ENCODE measurements at regions not wholly inside any gene's neighbourhood (a gene's known extent, or its start where the extent isn't known, plus 50 kb on each side); places are given as distances from the start of the nearest gene placed in this dataset.

DNA sequence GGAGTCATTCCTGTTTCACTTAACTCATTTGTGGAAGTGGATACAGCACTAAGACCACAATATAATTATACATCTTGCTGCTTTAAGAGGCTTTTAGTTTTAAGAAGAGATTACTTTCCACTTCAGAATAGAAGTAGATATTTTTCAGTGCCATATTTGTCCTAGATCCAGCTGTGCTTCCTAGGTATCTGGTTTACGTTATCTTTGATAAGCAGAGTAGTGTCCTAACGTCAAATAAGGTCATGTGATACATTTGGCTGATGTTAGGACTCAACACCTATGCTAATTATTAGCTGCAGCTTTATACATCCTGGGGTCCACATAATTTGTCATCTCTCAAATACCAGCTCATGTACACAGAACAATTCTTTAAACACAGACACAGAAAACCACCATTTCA is 196.2 kb upstream of the SMIM30 start:
- TF ChIP-seq, protein P1, sequence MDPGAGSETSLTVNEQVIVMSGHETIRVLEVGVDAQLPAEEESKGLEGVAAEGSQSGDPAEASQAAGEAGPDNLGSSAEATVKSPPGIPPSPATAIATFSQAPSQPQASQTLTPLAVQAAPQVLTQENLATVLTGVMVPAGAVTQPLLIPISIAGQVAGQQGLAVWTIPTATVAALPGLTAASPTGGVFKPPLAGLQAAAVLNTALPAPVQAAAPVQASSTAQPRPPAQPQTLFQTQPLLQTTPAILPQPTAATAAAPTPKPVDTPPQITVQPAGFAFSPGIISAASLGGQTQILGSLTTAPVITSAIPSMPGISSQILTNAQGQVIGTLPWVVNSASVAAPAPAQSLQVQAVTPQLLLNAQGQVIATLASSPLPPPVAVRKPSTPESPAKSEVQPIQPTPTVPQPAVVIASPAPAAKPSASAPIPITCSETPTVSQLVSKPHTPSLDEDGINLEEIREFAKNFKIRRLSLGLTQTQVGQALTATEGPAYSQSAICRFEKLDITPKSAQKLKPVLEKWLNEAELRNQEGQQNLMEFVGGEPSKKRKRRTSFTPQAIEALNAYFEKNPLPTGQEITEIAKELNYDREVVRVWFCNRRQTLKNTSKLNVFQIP (CRISPR knock-in tag; IDR thresholded peaks at IDR 0.05; ENCODE audit: borderline replicate concordance, low read depth): no peak
- TF ChIP-seq ZNF70 (CRISPR knock-in tag; IDR thresholded peaks at IDR 0.05): no peak
- no peak for TF ChIP-seq ARNTL (CRISPR knock-in tag; IDR thresholded peaks at IDR 0.05; ENCODE audit: borderline replicate concordance, low read depth)
- no peak for TF ChIP-seq ZFP30 (CRISPR knock-in tag; IDR thresholded peaks at IDR 0.05)
- no peak for TF ChIP-seq ESRRG (CRISPR knock-in tag; IDR thresholded peaks at IDR 0.05)
- no peak for TF ChIP-seq GLIS3 (CRISPR knock-in tag; IDR thresholded peaks at IDR 0.05)
- no peak for TF ChIP-seq ZC3H10 (CRISPR knock-in tag; IDR thresholded peaks at IDR 0.05)
- no peak for TF ChIP-seq ZFP3 (CRISPR knock-in tag; IDR thresholded peaks at IDR 0.05)
- no peak for TF ChIP-seq OSR1 (CRISPR knock-in tag; IDR thresholded peaks at IDR 0.05)
- no peak for TF ChIP-seq SNAI2 (CRISPR knock-in tag; IDR thresholded peaks at IDR 0.05)
- TF ChIP-seq CSDC2 (CRISPR knock-in tag; IDR thresholded peaks at IDR 0.05): no peak
- no peak for TF ChIP-seq ZNF565 (CRISPR knock-in tag; conservative IDR thresholded peaks at IDR 0.05; ENCODE audit: low read depth)
- TF ChIP-seq, protein P2, sequence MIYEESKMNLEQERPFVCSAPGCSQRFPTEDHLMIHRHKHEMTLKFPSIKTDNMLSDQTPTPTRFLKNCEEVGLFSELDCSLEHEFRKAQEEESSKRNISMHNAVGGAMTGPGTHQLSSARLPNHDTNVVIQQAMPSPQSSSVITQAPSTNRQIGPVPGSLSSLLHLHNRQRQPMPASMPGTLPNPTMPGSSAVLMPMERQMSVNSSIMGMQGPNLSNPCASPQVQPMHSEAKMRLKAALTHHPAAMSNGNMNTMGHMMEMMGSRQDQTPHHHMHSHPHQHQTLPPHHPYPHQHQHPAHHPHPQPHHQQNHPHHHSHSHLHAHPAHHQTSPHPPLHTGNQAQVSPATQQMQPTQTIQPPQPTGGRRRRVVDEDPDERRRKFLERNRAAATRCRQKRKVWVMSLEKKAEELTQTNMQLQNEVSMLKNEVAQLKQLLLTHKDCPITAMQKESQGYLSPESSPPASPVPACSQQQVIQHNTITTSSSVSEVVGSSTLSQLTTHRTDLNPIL (CRISPR knock-in tag; IDR thresholded peaks at IDR 0.05; ENCODE audit: low read depth): no peak
- TF ChIP-seq, protein P3, sequence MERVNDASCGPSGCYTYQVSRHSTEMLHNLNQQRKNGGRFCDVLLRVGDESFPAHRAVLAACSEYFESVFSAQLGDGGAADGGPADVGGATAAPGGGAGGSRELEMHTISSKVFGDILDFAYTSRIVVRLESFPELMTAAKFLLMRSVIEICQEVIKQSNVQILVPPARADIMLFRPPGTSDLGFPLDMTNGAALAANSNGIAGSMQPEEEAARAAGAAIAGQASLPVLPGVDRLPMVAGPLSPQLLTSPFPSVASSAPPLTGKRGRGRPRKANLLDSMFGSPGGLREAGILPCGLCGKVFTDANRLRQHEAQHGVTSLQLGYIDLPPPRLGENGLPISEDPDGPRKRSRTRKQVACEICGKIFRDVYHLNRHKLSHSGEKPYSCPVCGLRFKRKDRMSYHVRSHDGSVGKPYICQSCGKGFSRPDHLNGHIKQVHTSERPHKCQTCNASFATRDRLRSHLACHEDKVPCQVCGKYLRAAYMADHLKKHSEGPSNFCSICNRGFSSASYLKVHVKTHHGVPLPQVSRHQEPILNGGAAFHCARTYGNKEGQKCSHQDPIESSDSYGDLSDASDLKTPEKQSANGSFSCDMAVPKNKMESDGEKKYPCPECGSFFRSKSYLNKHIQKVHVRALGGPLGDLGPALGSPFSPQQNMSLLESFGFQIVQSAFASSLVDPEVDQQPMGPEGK (CRISPR knock-in tag; IDR thresholded peaks at IDR 0.05; ENCODE audit: borderline replicate concordance): no peak
- no peak for TF ChIP-seq RARB (CRISPR knock-in tag; IDR thresholded peaks at IDR 0.05)
- TF ChIP-seq BACH2 (CRISPR knock-in tag; IDR thresholded peaks at IDR 0.05; ENCODE audit: borderline replicate concordance): no peak
- peak; percentile 18 for ATAC-seq

DNA sequence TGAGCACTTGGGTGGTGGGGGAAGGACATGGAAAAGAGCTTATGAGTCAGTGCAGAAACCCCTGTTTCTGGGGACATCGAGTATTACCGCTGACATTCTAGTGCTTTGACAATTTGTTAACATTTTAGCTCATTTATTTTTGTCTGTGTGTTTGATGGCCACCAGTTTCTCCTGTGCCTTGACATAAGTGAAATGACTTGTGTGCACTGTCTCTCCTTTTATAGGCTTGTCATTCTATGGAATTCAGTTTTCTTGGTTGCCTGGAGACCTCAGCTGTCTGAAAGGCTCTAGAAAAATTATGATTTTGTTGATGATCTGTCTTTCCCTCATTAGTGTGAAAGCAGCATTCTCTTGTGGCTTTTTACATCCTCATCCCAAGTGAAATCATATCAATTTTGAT is 190.0 kb upstream of the SMIM30 start:
- TF ChIP-seq ZNF70 (CRISPR knock-in tag; IDR thresholded peaks at IDR 0.05) (no peak), ESRRG (CRISPR knock-in tag; IDR thresholded peaks at IDR 0.05) (no peak), PPARA (CRISPR knock-in tag; IDR thresholded peaks at IDR 0.05; ENCODE audit: borderline replicate concordance) (no peak), ZC3H10 (CRISPR knock-in tag; IDR thresholded peaks at IDR 0.05) (no peak), TCF4 (CRISPR knock-in tag; IDR thresholded peaks at IDR 0.05; ENCODE audit: borderline replicate concordance) (no peak), CSDC2 (CRISPR knock-in tag; IDR thresholded peaks at IDR 0.05) (no peak), ISL1 (CRISPR knock-in tag; IDR thresholded peaks at IDR 0.05) (no peak), RARB (CRISPR knock-in tag; IDR thresholded peaks at IDR 0.05) (no peak), GLIS3 (CRISPR knock-in tag; IDR thresholded peaks at IDR 0.05) (no peak), ZNF8 (CRISPR knock-in tag; IDR thresholded peaks at IDR 0.05) (no peak), ARNTL (CRISPR knock-in tag; IDR thresholded peaks at IDR 0.05; ENCODE audit: borderline replicate concordance, low read depth) (no peak)
- TF ChIP-seq, protein P4, sequence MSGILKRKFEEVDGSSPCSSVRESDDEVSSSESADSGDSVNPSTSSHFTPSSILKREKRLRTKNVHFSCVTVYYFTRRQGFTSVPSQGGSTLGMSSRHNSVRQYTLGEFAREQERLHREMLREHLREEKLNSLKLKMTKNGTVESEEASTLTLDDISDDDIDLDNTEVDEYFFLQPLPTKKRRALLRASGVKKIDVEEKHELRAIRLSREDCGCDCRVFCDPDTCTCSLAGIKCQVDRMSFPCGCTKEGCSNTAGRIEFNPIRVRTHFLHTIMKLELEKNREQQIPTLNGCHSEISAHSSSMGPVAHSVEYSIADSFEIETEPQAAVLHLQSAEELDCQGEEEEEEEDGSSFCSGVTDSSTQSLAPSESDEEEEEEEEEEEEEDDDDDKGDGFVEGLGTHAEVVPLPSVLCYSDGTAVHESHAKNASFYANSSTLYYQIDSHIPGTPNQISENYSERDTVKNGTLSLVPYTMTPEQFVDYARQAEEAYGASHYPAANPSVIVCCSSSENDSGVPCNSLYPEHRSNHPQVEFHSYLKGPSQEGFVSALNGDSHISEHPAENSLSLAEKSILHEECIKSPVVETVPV (CRISPR knock-in tag; IDR thresholded peaks at IDR 0.05): no peak
- TF ChIP-seq, protein P5, sequence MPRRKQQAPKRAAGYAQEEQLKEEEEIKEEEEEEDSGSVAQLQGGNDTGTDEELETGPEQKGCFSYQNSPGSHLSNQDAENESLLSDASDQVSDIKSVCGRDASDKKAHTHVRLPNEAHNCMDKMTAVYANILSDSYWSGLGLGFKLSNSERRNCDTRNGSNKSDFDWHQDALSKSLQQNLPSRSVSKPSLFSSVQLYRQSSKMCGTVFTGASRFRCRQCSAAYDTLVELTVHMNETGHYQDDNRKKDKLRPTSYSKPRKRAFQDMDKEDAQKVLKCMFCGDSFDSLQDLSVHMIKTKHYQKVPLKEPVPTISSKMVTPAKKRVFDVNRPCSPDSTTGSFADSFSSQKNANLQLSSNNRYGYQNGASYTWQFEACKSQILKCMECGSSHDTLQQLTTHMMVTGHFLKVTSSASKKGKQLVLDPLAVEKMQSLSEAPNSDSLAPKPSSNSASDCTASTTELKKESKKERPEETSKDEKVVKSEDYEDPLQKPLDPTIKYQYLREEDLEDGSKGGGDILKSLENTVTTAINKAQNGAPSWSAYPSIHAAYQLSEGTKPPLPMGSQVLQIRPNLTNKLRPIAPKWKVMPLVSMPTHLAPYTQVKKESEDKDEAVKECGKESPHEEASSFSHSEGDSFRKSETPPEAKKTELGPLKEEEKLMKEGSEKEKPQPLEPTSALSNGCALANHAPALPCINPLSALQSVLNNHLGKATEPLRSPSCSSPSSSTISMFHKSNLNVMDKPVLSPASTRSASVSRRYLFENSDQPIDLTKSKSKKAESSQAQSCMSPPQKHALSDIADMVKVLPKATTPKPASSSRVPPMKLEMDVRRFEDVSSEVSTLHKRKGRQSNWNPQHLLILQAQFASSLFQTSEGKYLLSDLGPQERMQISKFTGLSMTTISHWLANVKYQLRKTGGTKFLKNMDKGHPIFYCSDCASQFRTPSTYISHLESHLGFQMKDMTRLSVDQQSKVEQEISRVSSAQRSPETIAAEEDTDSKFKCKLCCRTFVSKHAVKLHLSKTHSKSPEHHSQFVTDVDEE (CRISPR knock-in tag; IDR thresholded peaks at IDR 0.05): no peak
- TF ChIP-seq, protein P1 (CRISPR knock-in tag; IDR thresholded peaks at IDR 0.05; ENCODE audit: borderline replicate concordance, low read depth): no peak
- TF ChIP-seq, protein P2 (CRISPR knock-in tag; IDR thresholded peaks at IDR 0.05; ENCODE audit: low read depth): no peak
- ATAC-seq: no peak
